HEK293 (cell line): ENCODE measurements at regions not wholly inside any gene's neighbourhood (a gene's known extent, or its start where the extent isn't known, plus 50 kb on each side); places are given as distances from the start of the nearest gene placed in this dataset.

ENCODE experiments used
- ZFP37 ChIP-seq: fragments of 450-650 bp; formaldehyde crosslinking; IDR thresholded peaks from 2 replicates; pipeline ENCODE4 v1.5.1; 2016; ENCODE audit warnings: missing biosample characterization, missing genetic modification characterization
- ZNF174 ChIP-seq: fragments of 450-650 bp; formaldehyde crosslinking; IDR thresholded peaks from 2 replicates; pipeline ENCODE4 v1.5.0; 2017; ENCODE audit warnings: missing biosample characterization, mild to moderate bottlenecking, missing genetic modification characterization
- ZNF324 ChIP-seq: fragments of 450-650 bp; formaldehyde crosslinking; IDR thresholded peaks from 2 replicates; pipeline ENCODE4 v1.5.1; 2016; ENCODE audit warnings: missing biosample characterization, missing genetic modification characterization
- ZNF660 ChIP-seq: fragments of 450-650 bp; IDR thresholded peaks from 2 replicates; pipeline ENCODE4 v1.5.1; 2018; ENCODE audit warnings: missing biosample characterization, mild to moderate bottlenecking, missing genetic modification characterization
- TF ChIP-seq, protein P1 (sequence below): fragments of 450-650 bp; formaldehyde crosslinking; IDR thresholded peaks from 2 replicates; pipeline ENCODE4 v1.5.1; 2017; ENCODE audit warnings: missing biosample characterization, missing genetic modification characterization
- TF ChIP-seq, protein P2 (sequence below): fragments of 450-650 bp; formaldehyde crosslinking; IDR thresholded peaks from 2 replicates; pipeline ENCODE4 v1.5.1; 2016; ENCODE audit warnings: missing biosample characterization, missing genetic modification characterization
- TF ChIP-seq, protein P3 (sequence below): fragments of 450-650 bp; formaldehyde crosslinking; IDR thresholded peaks from 2 replicates; pipeline ENCODE4 v1.5.1; 2016; ENCODE audit warnings: missing biosample characterization, missing genetic modification characterization
- TF ChIP-seq, protein P4 (sequence below): fragments of 450-650 bp; formaldehyde crosslinking; IDR thresholded peaks from 2 replicates; pipeline ENCODE4 v1.5.1; 2016; ENCODE audit warnings: missing biosample characterization, missing genetic modification characterization

DNA sequence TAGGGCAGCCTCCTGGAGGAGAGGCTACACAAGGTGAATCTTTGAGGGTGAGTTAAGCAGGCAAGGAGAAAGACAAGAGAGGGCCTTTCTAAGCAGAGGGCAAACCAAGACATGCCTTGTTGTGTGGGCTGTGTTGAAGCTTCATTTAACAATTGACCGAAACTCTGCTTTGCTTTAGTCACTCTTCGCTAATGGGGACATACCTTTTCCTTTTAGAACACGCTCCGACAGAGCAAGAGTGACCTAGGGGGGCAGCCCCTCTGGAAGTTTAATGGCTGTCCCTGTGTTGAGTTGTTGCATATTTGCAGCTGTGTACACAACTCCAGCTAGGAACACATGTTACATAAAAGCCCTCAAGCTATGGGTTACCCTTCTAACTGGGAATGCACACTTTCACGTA lies 218.1 kb upstream of the WWC1 start:
- TF ChIP-seq ZFP37 (tag by site-specific recombination) (no peak), ZNF324 (no peak), ZNF660 (no peak), ZNF174 (tag by site-specific recombination) (no peak)
- TF ChIP-seq, protein P1, sequence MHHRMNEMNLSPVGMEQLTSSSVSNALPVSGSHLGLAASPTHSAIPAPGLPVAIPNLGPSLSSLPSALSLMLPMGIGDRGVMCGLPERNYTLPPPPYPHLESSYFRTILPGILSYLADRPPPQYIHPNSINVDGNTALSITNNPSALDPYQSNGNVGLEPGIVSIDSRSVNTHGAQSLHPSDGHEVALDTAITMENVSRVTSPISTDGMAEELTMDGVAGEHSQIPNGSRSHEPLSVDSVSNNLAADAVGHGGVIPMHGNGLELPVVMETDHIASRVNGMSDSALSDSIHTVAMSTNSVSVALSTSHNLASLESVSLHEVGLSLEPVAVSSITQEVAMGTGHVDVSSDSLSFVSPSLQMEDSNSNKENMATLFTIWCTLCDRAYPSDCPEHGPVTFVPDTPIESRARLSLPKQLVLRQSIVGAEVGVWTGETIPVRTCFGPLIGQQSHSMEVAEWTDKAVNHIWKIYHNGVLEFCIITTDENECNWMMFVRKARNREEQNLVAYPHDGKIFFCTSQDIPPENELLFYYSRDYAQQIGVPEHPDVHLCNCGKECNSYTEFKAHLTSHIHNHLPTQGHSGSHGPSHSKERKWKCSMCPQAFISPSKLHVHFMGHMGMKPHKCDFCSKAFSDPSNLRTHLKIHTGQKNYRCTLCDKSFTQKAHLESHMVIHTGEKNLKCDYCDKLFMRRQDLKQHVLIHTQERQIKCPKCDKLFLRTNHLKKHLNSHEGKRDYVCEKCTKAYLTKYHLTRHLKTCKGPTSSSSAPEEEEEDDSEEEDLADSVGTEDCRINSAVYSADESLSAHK (tag by site-specific recombination) = no peak
- TF ChIP-seq, protein P2, sequence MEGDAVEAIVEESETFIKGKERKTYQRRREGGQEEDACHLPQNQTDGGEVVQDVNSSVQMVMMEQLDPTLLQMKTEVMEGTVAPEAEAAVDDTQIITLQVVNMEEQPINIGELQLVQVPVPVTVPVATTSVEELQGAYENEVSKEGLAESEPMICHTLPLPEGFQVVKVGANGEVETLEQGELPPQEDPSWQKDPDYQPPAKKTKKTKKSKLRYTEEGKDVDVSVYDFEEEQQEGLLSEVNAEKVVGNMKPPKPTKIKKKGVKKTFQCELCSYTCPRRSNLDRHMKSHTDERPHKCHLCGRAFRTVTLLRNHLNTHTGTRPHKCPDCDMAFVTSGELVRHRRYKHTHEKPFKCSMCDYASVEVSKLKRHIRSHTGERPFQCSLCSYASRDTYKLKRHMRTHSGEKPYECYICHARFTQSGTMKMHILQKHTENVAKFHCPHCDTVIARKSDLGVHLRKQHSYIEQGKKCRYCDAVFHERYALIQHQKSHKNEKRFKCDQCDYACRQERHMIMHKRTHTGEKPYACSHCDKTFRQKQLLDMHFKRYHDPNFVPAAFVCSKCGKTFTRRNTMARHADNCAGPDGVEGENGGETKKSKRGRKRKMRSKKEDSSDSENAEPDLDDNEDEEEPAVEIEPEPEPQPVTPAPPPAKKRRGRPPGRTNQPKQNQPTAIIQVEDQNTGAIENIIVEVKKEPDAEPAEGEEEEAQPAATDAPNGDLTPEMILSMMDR (tag by site-specific recombination) = no peak
- TF ChIP-seq, protein P3, sequence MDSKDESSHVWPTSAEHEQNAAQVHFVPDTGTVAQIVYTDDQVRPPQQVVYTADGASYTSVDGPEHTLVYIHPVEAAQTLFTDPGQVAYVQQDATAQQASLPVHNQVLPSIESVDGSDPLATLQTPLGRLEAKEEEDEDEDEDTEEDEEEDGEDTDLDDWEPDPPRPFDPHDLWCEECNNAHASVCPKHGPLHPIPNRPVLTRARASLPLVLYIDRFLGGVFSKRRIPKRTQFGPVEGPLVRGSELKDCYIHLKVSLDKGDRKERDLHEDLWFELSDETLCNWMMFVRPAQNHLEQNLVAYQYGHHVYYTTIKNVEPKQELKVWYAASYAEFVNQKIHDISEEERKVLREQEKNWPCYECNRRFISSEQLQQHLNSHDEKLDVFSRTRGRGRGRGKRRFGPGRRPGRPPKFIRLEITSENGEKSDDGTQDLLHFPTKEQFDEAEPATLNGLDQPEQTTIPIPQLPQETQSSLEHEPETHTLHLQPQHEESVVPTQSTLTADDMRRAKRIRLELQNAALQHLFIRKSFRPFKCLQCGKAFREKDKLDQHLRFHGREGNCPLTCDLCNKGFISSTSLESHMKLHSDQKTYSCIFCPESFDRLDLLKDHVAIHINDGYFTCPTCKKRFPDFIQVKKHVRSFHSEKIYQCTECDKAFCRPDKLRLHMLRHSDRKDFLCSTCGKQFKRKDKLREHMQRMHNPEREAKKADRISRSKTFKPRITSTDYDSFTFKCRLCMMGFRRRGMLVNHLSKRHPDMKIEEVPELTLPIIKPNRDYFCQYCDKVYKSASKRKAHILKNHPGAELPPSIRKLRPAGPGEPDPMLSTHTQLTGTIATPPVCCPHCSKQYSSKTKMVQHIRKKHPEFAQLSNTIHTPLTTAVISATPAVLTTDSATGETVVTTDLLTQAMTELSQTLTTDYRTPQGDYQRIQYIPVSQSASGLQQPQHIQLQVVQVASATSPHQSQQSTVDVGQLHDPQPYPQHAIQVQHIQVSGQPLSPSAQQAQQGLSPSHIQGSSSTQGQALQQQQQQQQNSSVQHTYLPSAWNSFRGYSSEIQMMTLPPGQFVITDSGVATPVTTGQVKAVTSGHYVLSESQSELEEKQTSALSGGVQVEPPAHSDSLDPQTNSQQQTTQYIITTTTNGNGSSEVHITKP (tag by site-specific recombination) = no peak
- TF ChIP-seq, protein P4, sequence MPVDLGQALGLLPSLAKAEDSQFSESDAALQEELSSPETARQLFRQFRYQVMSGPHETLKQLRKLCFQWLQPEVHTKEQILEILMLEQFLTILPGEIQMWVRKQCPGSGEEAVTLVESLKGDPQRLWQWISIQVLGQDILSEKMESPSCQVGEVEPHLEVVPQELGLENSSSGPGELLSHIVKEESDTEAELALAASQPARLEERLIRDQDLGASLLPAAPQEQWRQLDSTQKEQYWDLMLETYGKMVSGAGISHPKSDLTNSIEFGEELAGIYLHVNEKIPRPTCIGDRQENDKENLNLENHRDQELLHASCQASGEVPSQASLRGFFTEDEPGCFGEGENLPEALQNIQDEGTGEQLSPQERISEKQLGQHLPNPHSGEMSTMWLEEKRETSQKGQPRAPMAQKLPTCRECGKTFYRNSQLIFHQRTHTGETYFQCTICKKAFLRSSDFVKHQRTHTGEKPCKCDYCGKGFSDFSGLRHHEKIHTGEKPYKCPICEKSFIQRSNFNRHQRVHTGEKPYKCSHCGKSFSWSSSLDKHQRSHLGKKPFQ = no peak
